Epithelial cell of esophagus (primary cell): ENCODE measurements at regions not wholly inside any gene's neighbourhood (a gene's known extent, or its start where the extent isn't known, plus 50 kb on each side); places are given as distances from the start of the nearest gene placed in this dataset.

Experiments used
- DNase-seq: peaks from one replicate; pipeline ENCODE4 v3.0.0; 2010; ENCODE audit warnings: low read depth
- H3K4me3 ChIP-seq: 2 replicates; pipeline ENCODE4 v1.5.1; 2011; ENCODE audit warnings: mild to moderate bottlenecking, low read length, control low read depth
- CTCF ChIP-seq: IDR thresholded peaks from 2 replicates; pipeline ENCODE4 v1.5.1; 2011; ENCODE audit warnings: low read depth, mild to moderate bottlenecking, low read length, control low read depth, inconsistent platforms; ENCODE audit not compliant: insufficient read depth; ENCODE audit errors: missing control alignments

GRCh38 chr1:189941922-189942321 lies 535.7 kb downstream of the BRINP3 start:
- no peak for TF ChIP-seq CTCF
- no peak for DNase-seq

DNA sequence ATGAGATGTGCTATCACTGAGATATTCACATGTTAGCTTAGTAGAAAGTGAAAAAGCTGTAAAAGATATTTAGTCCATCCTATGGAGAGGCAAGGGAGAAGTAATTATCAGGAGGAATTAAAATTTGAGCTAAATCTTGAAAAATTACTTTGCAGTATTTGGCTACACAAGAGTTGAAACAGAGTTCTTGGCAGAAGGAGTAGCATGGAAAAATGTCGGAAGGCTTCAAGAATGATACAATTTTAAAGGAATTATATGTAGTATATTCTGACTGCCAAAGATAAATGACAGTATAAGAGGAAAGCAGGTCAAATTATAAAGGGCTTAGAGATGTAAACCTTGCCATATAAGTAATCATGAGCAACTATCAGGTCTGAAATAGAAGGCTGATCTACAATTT lies 518.9 kb downstream of the BRINP3 start:
- TF ChIP-seq CTCF, result no peak
- no peak overlapping the region for H3K4me3 ChIP-seq
- no peak for DNase-seq

More at GRCh38 chr1:189941922-189942321, 535.7 kb downstream of the BRINP3 start:
- H3K4me3 ChIP-seq, result no peak overlapping the region

- TF ChIP-seq CTCF, result no peak
- DNase-seq, result no peak
- no peak overlapping the region for H3K4me3 ChIP-seq
These were observed 516.9 kb downstream of the BRINP3 start for GRCh38 chr1:189960769-189961168.

- TF ChIP-seq CTCF, result no peak
- H3K4me3 ChIP-seq, result no peak overlapping the region
- DNase-seq, result peak; percentile 68
These were observed 515.5 kb downstream of the BRINP3 start for GRCh38 chr1:189962181-189962580.

DNA sequence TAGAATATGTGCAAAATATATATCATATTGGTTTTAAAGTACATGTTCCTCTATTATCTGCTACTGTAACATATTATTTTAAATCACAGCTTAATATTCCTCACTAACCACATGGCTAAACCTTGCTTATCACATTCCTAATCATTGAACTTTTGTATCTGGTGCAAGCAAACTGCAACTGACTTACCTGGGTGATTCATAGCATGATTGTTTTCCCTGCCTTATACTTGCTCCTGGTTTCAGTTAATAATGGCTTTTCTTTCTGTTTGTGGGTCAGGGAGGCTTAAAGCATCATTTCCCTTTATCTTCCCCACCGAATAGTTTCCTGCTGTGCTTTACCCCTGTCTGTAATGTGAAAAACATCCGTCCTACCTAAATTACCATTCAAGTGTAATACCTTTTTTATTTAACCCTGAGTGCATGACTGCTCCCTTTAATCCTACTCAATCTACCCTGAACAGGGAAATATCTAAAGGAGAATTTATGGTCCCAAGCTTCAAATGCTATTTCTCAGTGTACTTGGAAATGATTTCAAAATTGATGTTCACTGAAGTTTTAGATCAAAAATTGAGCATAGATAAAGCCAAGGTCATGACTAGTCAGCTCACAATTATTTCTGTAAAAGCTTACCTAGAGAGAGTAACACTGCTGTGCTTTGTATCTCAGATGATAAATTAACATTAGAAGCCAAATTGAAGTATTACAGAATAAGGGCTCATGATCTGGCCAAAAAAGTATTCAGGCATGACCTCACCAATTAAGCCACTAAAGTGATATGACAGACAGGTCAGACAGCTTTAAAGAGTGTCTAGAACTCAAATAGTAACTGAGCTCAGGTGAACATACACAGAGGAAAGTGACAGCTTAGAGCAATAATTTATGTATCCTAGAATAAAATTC lies 507.1 kb downstream of the BRINP3 start:
- DNase-seq, result peak; percentile 21
- TF ChIP-seq CTCF, result no peak
- no peak overlapping the region for H3K4me3 ChIP-seq

GRCh38 chr1:189971656-189972055 lies 506.0 kb downstream of the BRINP3 start:
- no peak for TF ChIP-seq CTCF
- no peak overlapping the region for H3K4me3 ChIP-seq
- no peak for DNase-seq

- TF ChIP-seq CTCF, result no peak
- DNase-seq, result no peak
- no peak overlapping the region for H3K4me3 ChIP-seq
These were observed 500.5 kb downstream of the BRINP3 start for GRCh38 chr1:189977184-189977583.
